Left ventricle myocardium superior (tissue), 1 donor: ENCODE measurements at regions not wholly inside any gene's neighbourhood (a gene's known extent, or its start where the extent isn't known, plus 50 kb on each side); places are given as distances from the start of the nearest gene placed in this dataset.

Source experiments
- ATAC-seq: fragments of 200-7000 bp; cut with Tn5 transposase; one replicate; pipeline ENCODE4 v1.9.1; 2020; ENCODE audit warnings: mild to moderate bottlenecking, moderate library complexity
- DNase-seq: peaks from one replicate; pipeline ENCODE4 v3.0.0-alpha.2; 2020
- intact Hi-C: fragments of 100-400 bp; cut with micrococcal nuclease; formaldehyde crosslinking; loops from one replicate; pipeline ENCODE4 v1.11.0; 2022
- donor health status: DM: no; HTN: yes; CAD: no; lungs with severe emphysema.

GRCh38 chr12:97385121-97385520 lies 77.5 kb upstream of the RMST start:
- intact Hi-C loops, result no loop called here
- DNase-seq (no peak), ATAC-seq (no peak)

- DNase-seq, result no peak
- intact Hi-C loops, result no loop called here
- no peak for ATAC-seq
Observed at GRCh38 chr12:97386133-97386581, 76.4 kb upstream of the RMST start.

- intact Hi-C loops, result no loop called here
- ATAC-seq, result no peak
- DNase-seq, result no peak
Observed at GRCh38 chr12:97387844-97388243, 74.8 kb upstream of the RMST start.

GRCh38 chr12:97394657-97395056 lies 67.9 kb upstream of the RMST start:
- no peak for ATAC-seq
- no peak for DNase-seq
- intact Hi-C loops, result no loop called here

GRCh38 chr12:97397008-97397407 lies 65.6 kb upstream of the RMST start:
- no peak for DNase-seq
- intact Hi-C loops, result no loop called here
- ATAC-seq, result no peak

- no peak for DNase-seq
- intact Hi-C loops, result no loop called here
- ATAC-seq, result no peak
Observed at GRCh38 chr12:97398704-97399103, 63.9 kb upstream of the RMST start.

- ATAC-seq (no peak), DNase-seq (no peak)
- intact Hi-C loops, result no loop called here
Observed at GRCh38 chr12:97404093-97404492, 58.5 kb upstream of the RMST start.

GRCh38 chr12:97404543-97404942 lies 58.1 kb upstream of the RMST start:
- intact Hi-C loops, result no loop called here
- ATAC-seq (no peak), DNase-seq (no peak)

- DNase-seq, result no peak
- intact Hi-C loops, result no loop called here
Observed at GRCh38 chr12:97408363-97408762, 54.2 kb upstream of the RMST start.

GRCh38 chr12:97411341-97411740 lies 51.3 kb upstream of the RMST start:
- DNase-seq (no peak), ATAC-seq (no peak)
- intact Hi-C loops, result no loop called here

More at GRCh38 chr12:97408363-97408762, 54.2 kb upstream of the RMST start:
- ATAC-seq, result no peak
